H1 (cell line): ENCODE measurements at regions not wholly inside any gene's neighbourhood (a gene's known extent, or its start where the extent isn't known, plus 50 kb on each side); places are given as distances from the start of the nearest gene placed in this dataset.

Experiments used
- CTCF ChIA-PET: fragments of 300-600 bp; sonication (Branson Sonifier 250); formaldehyde crosslinking; loops from one replicate; lab custom pipeline; 2021; ENCODE audit not compliant: partially characterized antibody; lab: Charles Lee
- POLR2A ChIA-PET: fragments of 300-600 bp; sonication (Branson Sonifier 250); formaldehyde crosslinking; loops from one replicate; lab custom pipeline; 2021; ENCODE audit warnings: inconsistent platforms; ENCODE audit not compliant: partially characterized antibody; lab: Charles Lee
- DNase-seq, 2 experiments: peaks; one replicate each; pipeline versions ENCODE4 v3.0.0 to v3.0.0-alpha.2; 2010 to 2022; ENCODE audit warnings: low spot score in 2 of 2, low read depth in 1 of 2, mixed read lengths in 1 of 2
- FAIRE-seq: peaks from 2 replicates; lab custom pipeline; 2011; peaks lifted over from hg19 to GRCh38; lab: Jason Lieb, UNC
- H2AFZ ChIP-seq: 2 replicates; pipeline ENCODE4 v1.8.1; 2012; ENCODE audit warnings: low read length, inconsistent platforms
- H2AK5ac ChIP-seq: 2 replicates; pipeline ENCODE4 v1.6.1; 2013; ENCODE audit warnings: low read depth, low read length
- H2BK120ac ChIP-seq: replicated peaks from 2 replicates; pipeline ENCODE3; 2013; ENCODE audit warnings: low read depth, low read length, inconsistent platforms
- H2BK12ac ChIP-seq: 2 replicates; pipeline ENCODE4 v1.6.1; 2013; ENCODE audit warnings: low read depth, low read length
- H2BK15ac ChIP-seq: 2 replicates; pipeline ENCODE4 v1.6.1; 2013; ENCODE audit warnings: low read length
- H2BK20ac ChIP-seq: 2 replicates; pipeline ENCODE4 v1.6.1; 2013; ENCODE audit warnings: low read length
- H2BK5ac ChIP-seq: 2 replicates; pipeline ENCODE4 v1.6.1; 2013; ENCODE audit warnings: low read depth, low read length
- H3K14ac ChIP-seq: 2 replicates; pipeline ENCODE4 v1.6.1; 2013; ENCODE audit warnings: inconsistent platforms; ENCODE audit not compliant: insufficient read length
- H3K18ac ChIP-seq: 2 replicates; pipeline ENCODE4 v1.6.1; 2013; ENCODE audit warnings: low read length; ENCODE audit errors: extremely low read depth
- H3K23ac ChIP-seq: 2 replicates; pipeline ENCODE4 v1.6.1; 2013; ENCODE audit warnings: inconsistent platforms; ENCODE audit not compliant: insufficient read length
- H3K23me2 ChIP-seq: 2 replicates; pipeline ENCODE4 v1.6.1; 2013; ENCODE audit warnings: low read depth, low read length
- H3K27ac ChIP-seq: 2 replicates; pipeline ENCODE4 v1.6.1; 2011; ENCODE audit warnings: low read depth, low read length, inconsistent platforms
- H3K27me3 ChIP-seq, 4 experiments: replicated peaks in 1 of 4; 1 replicate in 1 of 4; 2 replicates in 3 of 4; pipeline versions ENCODE4 v1.6.1 to v1.8.1; 2011 to 2013; ENCODE audit warnings: low read length in 3 of 4, mild to moderate bottlenecking in 3 of 4, inconsistent platforms in 2 of 4, mixed read lengths in 2 of 4, moderate library complexity in 1 of 4; ENCODE audit not compliant: control insufficient read depth in 3 of 4, insufficient read depth in 3 of 4; ENCODE audit errors: extremely low read depth in 1 of 4
- H3K36me3 ChIP-seq, 4 experiments: 2 replicates each; pipeline versions ENCODE4 v1.6.1 to v1.8.1; 2011 to 2013; ENCODE audit warnings: mild to moderate bottlenecking in 4 of 4, low read length in 3 of 4, moderate library complexity in 2 of 4, control low read depth in 1 of 4, inconsistent platforms in 1 of 4; ENCODE audit not compliant: insufficient read depth in 4 of 4, control insufficient read depth in 2 of 4
- H3K4ac ChIP-seq: replicated peaks from 2 replicates; pipeline ENCODE3; 2013; ENCODE audit warnings: low read length, low read depth, mixed read lengths, inconsistent platforms; ENCODE audit not compliant: insufficient read length
- H3K4me1 ChIP-seq, 4 experiments: replicated peaks in 1 of 4; 1 replicate in 1 of 4; 2 replicates in 3 of 4; pipeline versions ENCODE4 v1.6.1 to v1.8.1; 2011 to 2013; ENCODE audit warnings: low read length in 3 of 4, inconsistent platforms in 2 of 4, mixed read lengths in 1 of 4; ENCODE audit not compliant: insufficient read depth in 4 of 4, control insufficient read depth in 3 of 4
- H3K4me2 ChIP-seq, 2 experiments: 2 replicates each; pipeline versions ENCODE4 v1.6.1 to v1.8.1; 2011 to 2013; ENCODE audit warnings: low read depth in 2 of 2, low read length in 2 of 2, control low read depth in 1 of 2, inconsistent platforms in 1 of 2, mild to moderate bottlenecking in 1 of 2; ENCODE audit not compliant: insufficient read depth in 1 of 2
- H3K4me3 ChIP-seq, 4 experiments: fragments of 200-600, 300-600 bp in 1 of 4; sonication (generic), shearing (Covaris generic), sonication (Bioruptor Twin) in 1 of 4; 2 replicates each; pipeline versions ENCODE4 v1.5.1 to v1.8.1; 2011 to 2016; ENCODE audit warnings: low read length in 4 of 4, low read depth in 3 of 4, control low read depth in 2 of 4, inconsistent platforms in 2 of 4, mild to moderate bottlenecking in 2 of 4, mixed read lengths in 1 of 4, moderate library complexity in 1 of 4; ENCODE audit not compliant: insufficient read depth in 2 of 4; ENCODE audit errors: extremely low read depth in 1 of 4
- H3K56ac ChIP-seq: replicated peaks from 2 replicates; pipeline ENCODE3; 2013; ENCODE audit warnings: low read depth, mild to moderate bottlenecking, mixed read lengths, low read length, inconsistent platforms; ENCODE audit not compliant: insufficient read length
- H3K79me1 ChIP-seq: 2 replicates; pipeline ENCODE4 v1.6.1; 2013; ENCODE audit warnings: low read depth, low read length, control low read depth
- H3K79me2 ChIP-seq, 2 experiments: 2 replicates each; pipeline versions ENCODE4 v1.6.1 to v1.8.1; 2012 to 2013; ENCODE audit warnings: low read length in 2 of 2, mild to moderate bottlenecking in 2 of 2, inconsistent platforms in 1 of 2; ENCODE audit not compliant: insufficient read depth in 2 of 2, control insufficient read depth in 1 of 2
- H3K9ac ChIP-seq, 4 experiments: replicated peaks in 1 of 4; 1 replicate in 1 of 4; 2 replicates in 3 of 4; pipeline versions ENCODE4 v1.6.1 to v1.8.1; 2011 to 2013; ENCODE audit warnings: low read depth in 3 of 4, low read length in 3 of 4, control low read depth in 2 of 4, mild to moderate bottlenecking in 2 of 4, moderate library complexity in 2 of 4, inconsistent platforms in 1 of 4; ENCODE audit errors: extremely low read depth in 1 of 4
- H3K9me3 ChIP-seq, 2 experiments: 2 replicates each; pipeline versions ENCODE4 v1.6.1 to v1.8.1; 2012 to 2013; ENCODE audit warnings: mild to moderate bottlenecking in 2 of 2, moderate library complexity in 2 of 2, control low read depth in 1 of 2, inconsistent platforms in 1 of 2, low read depth in 1 of 2, low read length in 1 of 2, mixed read lengths in 1 of 2; ENCODE audit not compliant: insufficient read depth in 2 of 2
- H4K20me1 ChIP-seq, 2 experiments: replicated peaks in 1 of 2; 2 replicates each; pipeline versions ENCODE3 to v1.8.1; 2011 to 2013; ENCODE audit warnings: inconsistent platforms in 2 of 2, low read length in 2 of 2, mild to moderate bottlenecking in 1 of 2; ENCODE audit not compliant: insufficient read depth in 2 of 2, control insufficient read depth in 1 of 2
- H4K5ac ChIP-seq: 2 replicates; pipeline ENCODE4 v1.6.1; 2013; ENCODE audit warnings: low read length, low read depth, mixed read lengths, inconsistent platforms; ENCODE audit not compliant: insufficient read length
- H4K8ac ChIP-seq: 2 replicates; pipeline ENCODE4 v1.8.0; 2013; ENCODE audit warnings: mild to moderate bottlenecking, moderate library complexity, low read length, inconsistent platforms; ENCODE audit not compliant: insufficient read depth; ENCODE audit errors: extremely low read depth
- H4K91ac ChIP-seq: replicated peaks from 2 replicates; pipeline ENCODE3; 2013; ENCODE audit warnings: low read length, mixed read lengths, inconsistent platforms; ENCODE audit not compliant: insufficient read length
- HDAC2 ChIP-seq, 2 experiments: fragments of 300-600 bp in 1 of 2; sonication (generic) in 1 of 2; IDR thresholded peaks; 2 replicates each; pipeline ENCODE4 v1.6.1; 2011 to 2012; ENCODE audit warnings: low read depth in 2 of 2, low read length in 2 of 2, mild to moderate bottlenecking in 2 of 2, moderate library complexity in 2 of 2, borderline replicate concordance in 1 of 2, inconsistent platforms in 1 of 2
- POU5F1 ChIP-seq: IDR thresholded peaks from 2 replicates; pipeline ENCODE4 v1.6.1; 2011; ENCODE audit warnings: low read depth, mild to moderate bottlenecking, low read length, moderate library complexity
- SRF ChIP-seq: IDR thresholded peaks from 2 replicates; pipeline ENCODE4 v1.6.1; 2011; ENCODE audit warnings: mild to moderate bottlenecking, low read depth, low read length, moderate library complexity
- TAF1 ChIP-seq: IDR thresholded peaks from 2 replicates; pipeline ENCODE4 v1.6.1; 2011; ENCODE audit warnings: mild to moderate bottlenecking, low read depth, low read length
- WGBS, 2 experiments: shearing (Covaris generic) in 1 of 2; methylation state at CpG; one replicate each; pipeline versions ENCODE4 v1.1.6 to v1.1.7; 2013 to 2015; ENCODE audit warnings: low lambda C conversion rate in 2 of 2, mixed read lengths in 2 of 2, inconsistent platforms in 1 of 2, low coverage in 1 of 2, missing lambda C conversion rate in 1 of 2; ENCODE audit not compliant: insufficient replicate concordance in 2 of 2, insufficient coverage in 1 of 2, insufficient read length in 1 of 2; ENCODE audit errors: extremely low coverage in 1 of 2, missing lambda C conversion rate in 1 of 2; 5-methylcytosine and 5-hydroxymethylcytosine counted together
- TF ChIP-seq, protein P1 (sequence below), 3 experiments: IDR thresholded peaks; 1 replicate in 2 of 3; 2 replicates in 1 of 3; pipeline versions ENCODE4 v1.5.1 to v1.6.1; 2011; ENCODE audit warnings: low read length in 3 of 3, mild to moderate bottlenecking in 3 of 3, inconsistent platforms in 2 of 3, low read depth in 1 of 3, moderate library complexity in 1 of 3; ENCODE audit not compliant: insufficient read depth in 1 of 3; ENCODE audit errors: control extremely low read depth in 1 of 3
- TF ChIP-seq, protein P2 (sequence below): IDR thresholded peaks from 2 replicates; pipeline ENCODE4 v1.6.1; 2012; ENCODE audit warnings: low read length, inconsistent platforms
- TF ChIP-seq, protein P3 (sequence below): IDR thresholded peaks from 2 replicates; pipeline ENCODE4 v1.6.1; 2011; ENCODE audit warnings: low read depth, mild to moderate bottlenecking, low read length; ENCODE audit not compliant: insufficient read depth

DNA sequence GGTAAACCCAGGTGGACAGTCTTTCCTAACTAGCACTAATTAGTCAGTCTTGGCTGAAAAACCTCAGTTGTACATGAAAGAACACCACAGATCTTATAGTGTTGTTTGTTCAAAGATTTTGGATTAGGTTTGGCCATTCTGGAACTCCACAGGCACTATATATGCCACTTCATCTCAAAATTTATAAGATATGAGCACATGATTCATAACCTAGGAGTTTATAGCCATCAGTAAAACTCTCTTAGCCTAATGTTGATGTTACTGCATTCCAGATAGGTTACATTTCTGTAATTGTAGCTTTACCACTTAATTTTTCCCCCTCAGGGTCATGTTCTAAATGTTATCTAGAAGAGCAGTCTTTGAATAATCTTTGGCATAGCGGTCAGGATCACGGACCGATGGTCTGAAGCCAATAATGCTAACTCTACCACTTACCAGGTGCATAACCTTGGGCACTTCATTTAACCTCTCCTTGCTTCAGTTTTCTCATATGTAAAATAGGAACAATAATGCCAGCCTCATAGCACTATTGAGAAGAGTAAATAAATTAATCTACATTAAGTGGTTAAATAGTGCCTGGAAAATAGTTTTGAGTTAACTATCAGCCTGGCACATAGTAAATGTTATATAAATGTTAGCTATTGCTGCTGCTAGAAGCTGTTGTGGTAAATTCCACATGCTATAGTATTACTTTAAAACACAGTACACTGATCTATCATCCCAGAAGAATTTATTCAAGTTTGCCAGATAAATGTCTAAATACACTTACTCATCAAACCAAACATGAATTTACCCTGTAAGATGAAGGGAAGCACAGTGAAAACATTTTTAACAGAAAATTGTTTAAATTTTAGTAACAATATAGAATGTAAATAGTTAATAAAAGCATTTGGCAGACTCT is 743.9 kb downstream of the NR2F1-AS1 start:
- Histone ChIP-seq H2BK12ac (no peak overlapping the region), H2AFZ (no peak overlapping the region), H3K27me3 (no peaks in the 10 kb centered on the region), H3K79me2 (no peaks in the 10 kb centered on the region), H2BK5ac (no peak overlapping the region), H2BK20ac (no peak overlapping the region), H3K14ac (no peak overlapping the region), H3K27ac (no peak overlapping the region), H3K9me3 (no peaks in the 10 kb centered on the region; a peak in 1 of 4 replicates), H4K8ac (no peak overlapping the region), H2AK5ac (no peak overlapping the region), H3K4ac (no peak overlapping the region), H3K4me2 (no peak overlapping the region), H3K18ac (no peak overlapping the region), H2BK120ac (no peak overlapping the region), H3K4me3 (no peak overlapping the region), H3K56ac (no peak overlapping the region), H3K4me1 (no peaks in the 10 kb centered on the region), H3K9ac (no peak overlapping the region), H4K91ac (no peak overlapping the region), H3K79me1 (no peaks in the 10 kb centered on the region), H3K36me3 (no peaks in the 10 kb centered on the region; a peak in 1 of 8 replicates), H4K5ac (no peak overlapping the region), H3K23ac (no peak overlapping the region), H4K20me1 (no peaks in the 10 kb centered on the region), H2BK15ac (no peak overlapping the region), H3K23me2 (no peaks in the 10 kb centered on the region)
- WGBS, 2 experiments = 91% methylated on average over 3 of the region's 3 CpGs; no CpG with 5 or more reads in 1 of the 2 experiments
- POLR2A ChIA-PET = no interaction called here
- FAIRE-seq = no peak
- CTCF ChIA-PET = interaction anchor here (0.9 to 2.0 kb wide), 2 partner anchors 10 to 149 kb away, joined by 3 to 6 read pairs; no protein-coding TSS in a partner anchor
- no peak for DNase-seq
- TF ChIP-seq, protein P1, sequence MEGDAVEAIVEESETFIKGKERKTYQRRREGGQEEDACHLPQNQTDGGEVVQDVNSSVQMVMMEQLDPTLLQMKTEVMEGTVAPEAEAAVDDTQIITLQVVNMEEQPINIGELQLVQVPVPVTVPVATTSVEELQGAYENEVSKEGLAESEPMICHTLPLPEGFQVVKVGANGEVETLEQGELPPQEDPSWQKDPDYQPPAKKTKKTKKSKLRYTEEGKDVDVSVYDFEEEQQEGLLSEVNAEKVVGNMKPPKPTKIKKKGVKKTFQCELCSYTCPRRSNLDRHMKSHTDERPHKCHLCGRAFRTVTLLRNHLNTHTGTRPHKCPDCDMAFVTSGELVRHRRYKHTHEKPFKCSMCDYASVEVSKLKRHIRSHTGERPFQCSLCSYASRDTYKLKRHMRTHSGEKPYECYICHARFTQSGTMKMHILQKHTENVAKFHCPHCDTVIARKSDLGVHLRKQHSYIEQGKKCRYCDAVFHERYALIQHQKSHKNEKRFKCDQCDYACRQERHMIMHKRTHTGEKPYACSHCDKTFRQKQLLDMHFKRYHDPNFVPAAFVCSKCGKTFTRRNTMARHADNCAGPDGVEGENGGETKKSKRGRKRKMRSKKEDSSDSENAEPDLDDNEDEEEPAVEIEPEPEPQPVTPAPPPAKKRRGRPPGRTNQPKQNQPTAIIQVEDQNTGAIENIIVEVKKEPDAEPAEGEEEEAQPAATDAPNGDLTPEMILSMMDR (IDR thresholded peaks at IDR 0.05; ENCODE audit: control extremely low read depth in 1 of 3, insufficient read depth in 1 of 3, low read depth in 1 of 3, low read length in 3 of 3) = no peak
- TF ChIP-seq SRF = no peak
- TF ChIP-seq, protein P2, sequence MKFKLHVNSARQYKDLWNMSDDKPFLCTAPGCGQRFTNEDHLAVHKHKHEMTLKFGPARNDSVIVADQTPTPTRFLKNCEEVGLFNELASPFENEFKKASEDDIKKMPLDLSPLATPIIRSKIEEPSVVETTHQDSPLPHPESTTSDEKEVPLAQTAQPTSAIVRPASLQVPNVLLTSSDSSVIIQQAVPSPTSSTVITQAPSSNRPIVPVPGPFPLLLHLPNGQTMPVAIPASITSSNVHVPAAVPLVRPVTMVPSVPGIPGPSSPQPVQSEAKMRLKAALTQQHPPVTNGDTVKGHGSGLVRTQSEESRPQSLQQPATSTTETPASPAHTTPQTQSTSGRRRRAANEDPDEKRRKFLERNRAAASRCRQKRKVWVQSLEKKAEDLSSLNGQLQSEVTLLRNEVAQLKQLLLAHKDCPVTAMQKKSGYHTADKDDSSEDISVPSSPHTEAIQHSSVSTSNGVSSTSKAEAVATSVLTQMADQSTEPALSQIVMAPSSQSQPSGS = no peak
- TF ChIP-seq, protein P3, sequence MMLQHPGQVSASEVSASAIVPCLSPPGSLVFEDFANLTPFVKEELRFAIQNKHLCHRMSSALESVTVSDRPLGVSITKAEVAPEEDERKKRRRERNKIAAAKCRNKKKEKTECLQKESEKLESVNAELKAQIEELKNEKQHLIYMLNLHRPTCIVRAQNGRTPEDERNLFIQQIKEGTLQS = no peak
- TF ChIP-seq POU5F1 = no peak
- no peak for TF ChIP-seq HDAC2 (IDR thresholded peaks at IDR 0.05; ENCODE audit: borderline replicate concordance in 1 of 2, low read depth in 2 of 2, low read length in 2 of 2)
- no peak for TF ChIP-seq TAF1
